K562 (cell line): ENCODE measurements at regions not wholly inside any gene's neighbourhood (a gene's known extent, or its start where the extent isn't known, plus 50 kb on each side); places are given as distances from the start of the nearest gene placed in this dataset.

Source experiments
- ATAC-seq: fragments of 200-7000 bp; cut with Tn5 transposase; 3 replicates; pipeline ENCODE4 v1.9.1; 2020; ENCODE audit warnings: moderate library complexity
- BruUV-seq: library from RNA; stranded (reverse); fragments of 400-500 nt; replicated peaks from 2 replicates; lab custom pipeline; 2021; lab: Mats Ljungman, UMichigan
- CTCF ChIA-PET: fragments of 300-600 bp; formaldehyde crosslinking; extraction: SDS; loops from one replicate; lab custom pipeline; 2021; ENCODE audit warnings: low intra/inter-chr PET ratio; lab: Yijun Ruan, JAX
- POLR2A ChIA-PET: fragments of 300-600, 350-650 bp; sonication (Branson Sonifier 250); formaldehyde crosslinking; extraction: SDS; loops from one replicate; lab custom pipeline; 2021; ENCODE audit warnings: antibody characterized with exemption, inconsistent platforms; lab: Yijun Ruan, JAX
- DNase-seq, 4 experiments: peaks; one replicate each; pipeline versions ENCODE4 v3.0.0 to v3.0.0-alpha.2; 2011 to 2018; ENCODE audit warnings: low spot score in 3 of 4, mixed read lengths in 3 of 4; ENCODE audit errors: extremely low read depth in 1 of 4
- FAIRE-seq: peaks from 2 replicates; lab custom pipeline; 2011; peaks lifted over from hg19 to GRCh38; lab: Jason Lieb, UNC
- H2AFZ ChIP-seq: 2 replicates; pipeline ENCODE4 v1.6.0; 2011; ENCODE audit warnings: low read depth, low read length, control low read depth, inconsistent platforms
- H3K27ac ChIP-seq: fragments of 200-600 bp; 3 replicates; pipeline ENCODE4 v1.8.0; 2011; ENCODE audit warnings: low read depth, mild to moderate bottlenecking, control low read depth, inconsistent platforms, low read length, moderate library complexity, mixed read lengths; ENCODE audit errors: extremely low read depth
- H3K27me3 ChIP-seq, 2 experiments: fragments of 300-600 bp in 1 of 2; 2 replicates in 1 of 2; 3 replicates in 1 of 2; pipeline versions ENCODE4 v1.6.0 to v1.8.0; 2011; ENCODE audit warnings: inconsistent platforms in 2 of 2, low read length in 2 of 2, mild to moderate bottlenecking in 1 of 2, mixed read lengths in 1 of 2, moderate library complexity in 1 of 2; ENCODE audit not compliant: control insufficient read depth in 2 of 2, insufficient read depth in 2 of 2
- H3K36me3 ChIP-seq: fragments of 300-600 bp; 3 replicates; pipeline ENCODE4 v1.8.0; 2011; ENCODE audit warnings: mild to moderate bottlenecking, low read length, inconsistent platforms; ENCODE audit not compliant: control insufficient read depth, insufficient read depth
- H3K4me1 ChIP-seq, 2 experiments: fragments of 200-600 bp in 1 of 2; replicated peaks in 1 of 2; 2 replicates in 1 of 2; 3 replicates in 1 of 2; pipeline versions ENCODE4 v1.5.1 to v1.8.0; 2011; ENCODE audit warnings: inconsistent platforms in 2 of 2, low read length in 2 of 2, mild to moderate bottlenecking in 1 of 2, mixed read lengths in 1 of 2, moderate library complexity in 1 of 2; ENCODE audit not compliant: control insufficient read depth in 2 of 2, insufficient read depth in 2 of 2
- H3K4me2 ChIP-seq: 2 replicates; pipeline ENCODE4 v1.6.1; 2011; ENCODE audit warnings: low read length, control low read depth, inconsistent platforms, mixed read lengths; ENCODE audit not compliant: insufficient read depth
- H3K4me3 ChIP-seq: fragments of 200-600 bp; sonication (generic), shearing (Covaris generic); 2 replicates; pipeline ENCODE4 v1.5.1; 2016; ENCODE audit warnings: control low read depth, inconsistent platforms
- H3K79me2 ChIP-seq: fragments of 200-600 bp; 3 replicates; pipeline ENCODE4 v1.8.0; 2011; ENCODE audit warnings: low read length, inconsistent platforms; ENCODE audit not compliant: control insufficient read depth, insufficient read depth
- H3K9ac ChIP-seq, 2 experiments: 2 replicates each; pipeline versions ENCODE4 v1.6.0 to v1.6.1; 2011; ENCODE audit warnings: low read depth in 2 of 2, low read length in 2 of 2, control low read depth in 1 of 2, inconsistent platforms in 1 of 2, mild to moderate bottlenecking in 1 of 2, mixed read lengths in 1 of 2; ENCODE audit not compliant: insufficient read depth in 1 of 2
- H3K9me1 ChIP-seq: one replicate; pipeline ENCODE4 v1.6.0; 2011; ENCODE audit warnings: inconsistent platforms, mild to moderate bottlenecking, low read length, moderate library complexity; ENCODE audit not compliant: control insufficient read depth, insufficient read depth
- H3K9me3 ChIP-seq: replicated peaks from 2 replicates; pipeline ENCODE4 v1.5.1; 2011; ENCODE audit warnings: low read depth, low read length, inconsistent platforms; ENCODE audit not compliant: control insufficient read depth, insufficient read depth
- H4K20me1 ChIP-seq: replicated peaks from 2 replicates; pipeline ENCODE4 v1.6.1; 2011; ENCODE audit warnings: low read length, inconsistent platforms, mixed read lengths; ENCODE audit not compliant: control insufficient read depth, insufficient read depth
- CBFA2T3 ChIP-seq: fragments of 450-650 bp; IDR thresholded peaks from 2 replicates; pipeline ENCODE4 v1.6.1; 2017
- DIDO1 ChIP-seq: fragments of 450-650 bp; IDR thresholded peaks from 2 replicates; pipeline ENCODE4 v1.6.1; 2016; ENCODE audit warnings: low read depth, missing biosample characterization, missing genetic modification characterization
- HMG20B ChIP-seq: fragments of 250-450 bp; sonication (Bioruptor Pico); IDR thresholded peaks from 2 replicates; pipeline ENCODE4 v1.5.0; 2021; ENCODE audit warnings: mild to moderate bottlenecking
- KLF10 ChIP-seq: fragments of 250-450 bp; sonication (Bioruptor Pico); IDR thresholded peaks from 2 replicates; pipeline ENCODE4 v1.6.1; 2021; ENCODE audit warnings: matching md5 sums
- MIER1 ChIP-seq: fragments of 450-650 bp; IDR thresholded peaks from 2 replicates; pipeline ENCODE4 v1.6.1; 2016; ENCODE audit warnings: antibody characterized with exemption, mild to moderate bottlenecking, low read depth
- NCOA1 ChIP-seq: fragments of 450-650 bp; IDR thresholded peaks from 2 replicates; pipeline ENCODE4 v1.6.1; 2016; ENCODE audit warnings: low read depth
- PTTG1 ChIP-seq: fragments of 450-650 bp; IDR thresholded peaks from 2 replicates; pipeline ENCODE4 v1.6.1; 2016; ENCODE audit warnings: low read depth, mild to moderate bottlenecking, missing genetic modification characterization, missing compliant biosample characterization
- SRSF9 ChIP-seq: fragments of 200-400 bp; formaldehyde crosslinking; IDR thresholded peaks from 2 replicates; pipeline ENCODE4 v1.6.1; 2017; ENCODE audit warnings: low read depth, low read length, borderline replicate concordance
- ZNF280B ChIP-seq: fragments of 250-450 bp; sonication (Bioruptor Pico); IDR thresholded peaks from 2 replicates; pipeline ENCODE4 v1.5.1; 2021; ENCODE audit warnings: mild to moderate bottlenecking
- ZNF644 ChIP-seq: fragments of 200-800 bp; sonication (Bioruptor generic); IDR thresholded peaks from 2 replicates; pipeline ENCODE4 v1.6.1; 2016; ENCODE audit warnings: low read depth, missing genetic modification characterization, missing compliant biosample characterization
- ZNF740 ChIP-seq, 3 experiments: fragments of 200-800 bp in 1 of 3; sonication (Bioruptor generic) in 1 of 3; sonication (generic) in 1 of 3; formaldehyde crosslinking in 1 of 3; IDR thresholded peaks; 2 replicates each; pipeline versions ENCODE4 v1.6.1 to v1.8.0; 2016 to 2022; ENCODE audit warnings: mild to moderate bottlenecking in 2 of 3, missing compliant biosample characterization in 2 of 3, missing genetic modification characterization in 2 of 3, missing genetic modification reagents in 1 of 3
- WGBS: fragments of 100-300 bp; shearing (Covaris generic); methylation state at CpG from one replicate; pipeline ENCODE4 v1.1.6; 2016; ENCODE audit warnings: low coverage, mixed read lengths; ENCODE audit not compliant: insufficient coverage; ENCODE audit errors: missing lambda C conversion rate; 5-methylcytosine and 5-hydroxymethylcytosine counted together
- in situ Hi-C: fragments of 300-500 bp; cut with MboI; formaldehyde crosslinking; loops from 4 replicates; pipeline ENCODE4 v1.15.0; 2018; ENCODE audit warnings: inconsistent platforms, mixed read lengths
- intact Hi-C: fragments of 100-400 bp; cut with micrococcal nuclease; formaldehyde crosslinking; loops from 2 replicates; pipeline ENCODE4 v1.14.2; 2022

GRCh38 chr10:43940898-43941837, 292.5 kb upstream of the ZNF32 start (continued):
- TF ChIP-seq NCOA1 = no peak

- H3K4me2 ChIP-seq = no peak overlapping the region
Observed at GRCh38 chr10:43939939-43940820, 291.5 kb upstream of the ZNF32 start.

More at GRCh38 chr10:43939939-43940820, 291.5 kb upstream of the ZNF32 start:
- intact Hi-C loops (no loop called here), in situ Hi-C loops (no loop called here)
- H3K27me3 ChIP-seq = peaks cover 2 to 11% of the 10 kb centered on the region in 2 experiments; a peak in 3 of 5 replicates
- no peaks in the 10 kb centered on the region for H3K79me2 ChIP-seq
- H4K20me1 ChIP-seq = peaks cover 8% of the 10 kb centered on the region; the same call in 1 of the 2 replicates
- H3K9me1 ChIP-seq = no peaks in the 10 kb centered on the region
- ChIA-PET POLR2A (no interaction called here), CTCF (no interaction called here)
- TF ChIP-seq MIER1 (no peak), ZNF644 (tag) (no peak), ZNF740 (CRISPR knock-in tag; IDR thresholded peaks at IDR 0.05) (no peak), ZNF740 (tag; IDR thresholded peaks at IDR 0.05) (no peak), ZNF280B (CRISPR knock-in tag) (no peak), KLF10 (CRISPR knock-in tag) (no peak), PTTG1 (tag) (no peak), CBFA2T3 (no peak), SRSF9 (no peak), DIDO1 (tag) (no peak), HMG20B (CRISPR knock-in tag) (no peak)
- no peak overlapping the region for H3K9ac ChIP-seq
- no peak for ATAC-seq
- H3K36me3 ChIP-seq = no peaks in the 10 kb centered on the region
- no peaks in the 10 kb centered on the region for H3K4me1 ChIP-seq
- H2AFZ ChIP-seq = no peak overlapping the region
- DNase-seq = no peak
- H3K9me3 ChIP-seq = no peaks in the 10 kb centered on the region
- 0% methylated on average over 10 of the region's 10 CpGs for WGBS
- H3K4me3 ChIP-seq = no peak overlapping the region
- no peak overlapping the region for H3K27ac ChIP-seq
- no peak for FAIRE-seq
- BruUV-seq = no TSS peak
